ENCODE measurements at regions not wholly inside any gene's neighbourhood (a gene's known extent, or its start where the extent isn't known, plus 50 kb on each side); places are given as distances from the start of the nearest gene placed in this dataset.
"Not testable (repeated sequence)": the region's sequence is repeated elsewhere in the genome, so short reads cannot be mapped to it uniquely, and the experiment has no call there.

- TF ChIP-seq CTCF (IDR thresholded peaks at IDR 0.05; ENCODE audit: borderline replicate concordance) = no peak
- Histone ChIP-seq H3K4me3 (no peak overlapping the region), H3K27ac (replicated peaks) (no peak overlapping the region), H3K36me3 (no peaks in the 10 kb centered on the region), H3K9me3 (replicated peaks) (peaks cover under 1% of the 10 kb centered on the region), H3K4me1 (no peaks in the 10 kb centered on the region), H3K27me3 (ENCODE audit: low read depth) (peaks cover 95% of the 10 kb centered on the region)
- DNase-seq = no peak
- intact Hi-C loops (cut with micrococcal nuclease) = no loop called here
Observed at GRCh38 chr17:5897275-5897911, 172.8 kb upstream of the WSCD1 start.

- H3K36me3 ChIP-seq; H3K27ac ChIP-seq (replicated peaks); H3K9me3 ChIP-seq (replicated peaks); H3K4me1 ChIP-seq; H3K4me3 ChIP-seq; DNase-seq; intact Hi-C loops (cut with micrococcal nuclease): not testable (repeated sequence)
- H3K27me3 ChIP-seq (ENCODE audit: low read depth) = peaks cover 90% of the 10 kb centered on the region
Observed at GRCh38 chr17:5897981-5898380, 172.2 kb upstream of the WSCD1 start.

GRCh38 chr17:5898406-5898805 is 171.8 kb upstream of the WSCD1 start:
- Histone ChIP-seq H3K27ac (replicated peaks) (no peak overlapping the region), H3K9me3 (replicated peaks) (peaks cover 11% of the 10 kb centered on the region), H3K27me3 (ENCODE audit: low read depth) (peaks cover 85% of the 10 kb centered on the region), H3K4me1 (no peaks in the 10 kb centered on the region), H3K36me3 (no peaks in the 10 kb centered on the region), H3K4me3 (no peak overlapping the region)
- intact Hi-C loops (cut with micrococcal nuclease) = no loop called here
- DNase-seq = no peak
- TF ChIP-seq CTCF (IDR thresholded peaks at IDR 0.05; ENCODE audit: borderline replicate concordance) = no peak

GRCh38 chr17:5899496-5900195 is 170.5 kb upstream of the WSCD1 start:
- intact Hi-C loops (cut with micrococcal nuclease) = no loop called here
- Histone ChIP-seq H3K27ac (replicated peaks) (no peak overlapping the region), H3K4me3 (no peak overlapping the region), H3K9me3 (replicated peaks) (peaks cover 23% of the 10 kb centered on the region), H3K4me1 (no peaks in the 10 kb centered on the region), H3K36me3 (no peaks in the 10 kb centered on the region), H3K27me3 (ENCODE audit: low read depth) (peaks cover 73% of the 10 kb centered on the region)
- no peak for TF ChIP-seq CTCF (IDR thresholded peaks at IDR 0.05; ENCODE audit: borderline replicate concordance)
- DNase-seq = no peak

- H3K36me3 ChIP-seq = no peaks in the 10 kb centered on the region
- DNase-seq = no peak
- no peak overlapping the region for H3K4me3 ChIP-seq
- no peak overlapping the region for H3K27ac ChIP-seq (replicated peaks)
- peaks cover 52% of the 10 kb centered on the region for H3K27me3 ChIP-seq (ENCODE audit: low read depth)
- H3K4me1 ChIP-seq = no peaks in the 10 kb centered on the region
- no peak for TF ChIP-seq CTCF (IDR thresholded peaks at IDR 0.05; ENCODE audit: borderline replicate concordance)
- intact Hi-C loops (cut with micrococcal nuclease) = no loop called here
- peaks cover 29% of the 10 kb centered on the region for H3K9me3 ChIP-seq (replicated peaks)
Observed at GRCh38 chr17:5901731-5902130, 168.4 kb upstream of the WSCD1 start.
